ENCODE measurements at regions not wholly inside any gene's neighbourhood (a gene's known extent, or its start where the extent isn't known, plus 50 kb on each side); places are given as distances from the start of the nearest gene placed in this dataset.

GRCh38 chr2:67313536-67313935, 83.6 kb upstream of the ETAA1 start:
- no peak for TF ChIP-seq CTCF (IDR thresholded peaks at IDR 0.05; ENCODE audit: insufficient read depth, low read length)
- no peak for TF ChIP-seq SPI1 (IDR thresholded peaks at IDR 0.05; ENCODE audit: borderline replicate concordance, low read depth)
- no peak for TF ChIP-seq GABPA (IDR thresholded peaks at IDR 0.05; ENCODE audit: low read depth)
- no peak for TF ChIP-seq REST (IDR thresholded peaks at IDR 0.05; ENCODE audit: insufficient replicate concordance, low read depth)
- TF ChIP-seq POLR2AphosphoS5 (IDR thresholded peaks at IDR 0.05; ENCODE audit: low read depth): no peak
- DNase-seq (ENCODE audit: low read depth in 1 of 2, low spot score in 1 of 2): no peak
- no peak overlapping the region for H3K4me3 ChIP-seq (replicated peaks; ENCODE audit: insufficient read depth, low read length)
- peaks cover 6% of the 10 kb centered on the region for H3K27me3 ChIP-seq (ENCODE audit: insufficient read depth, poor library complexity, severe bottlenecking)
- H3K27ac ChIP-seq (replicated peaks): no peak overlapping the region

- no peak for TF ChIP-seq CTCF (IDR thresholded peaks at IDR 0.05; ENCODE audit: insufficient read depth, low read length)
- no peak for TF ChIP-seq SPI1 (IDR thresholded peaks at IDR 0.05; ENCODE audit: borderline replicate concordance, low read depth)
- TF ChIP-seq GABPA (IDR thresholded peaks at IDR 0.05; ENCODE audit: low read depth): no peak
- TF ChIP-seq REST (IDR thresholded peaks at IDR 0.05; ENCODE audit: insufficient replicate concordance, low read depth): no peak
- no peak for TF ChIP-seq POLR2AphosphoS5 (IDR thresholded peaks at IDR 0.05; ENCODE audit: low read depth)
- no peak for DNase-seq (ENCODE audit: low read depth in 1 of 2, low spot score in 1 of 2)
- Histone ChIP-seq H3K27me3 (ENCODE audit: insufficient read depth, poor library complexity, severe bottlenecking) (peaks cover 4% of the 10 kb centered on the region), H3K4me3 (replicated peaks; ENCODE audit: insufficient read depth, low read length) (no peak overlapping the region), H3K27ac (replicated peaks) (no peak overlapping the region)
Measured at GRCh38 chr2:67318031-67318430, 79.1 kb upstream of the ETAA1 start.

GRCh38 chr2:67318563-67318962, 78.6 kb upstream of the ETAA1 start:
- TF ChIP-seq GABPA (IDR thresholded peaks at IDR 0.05; ENCODE audit: low read depth) (no peak), POLR2AphosphoS5 (IDR thresholded peaks at IDR 0.05; ENCODE audit: low read depth) (no peak), REST (IDR thresholded peaks at IDR 0.05; ENCODE audit: insufficient replicate concordance, low read depth) (no peak), CTCF (IDR thresholded peaks at IDR 0.05; ENCODE audit: insufficient read depth, low read length) (no peak), SPI1 (IDR thresholded peaks at IDR 0.05; ENCODE audit: borderline replicate concordance, low read depth) (no peak)
- Histone ChIP-seq H3K27ac (replicated peaks) (no peak overlapping the region), H3K4me3 (replicated peaks; ENCODE audit: insufficient read depth, low read length) (no peak overlapping the region), H3K27me3 (ENCODE audit: insufficient read depth, poor library complexity, severe bottlenecking) (peaks cover 4% of the 10 kb centered on the region)
- no peak for DNase-seq (ENCODE audit: low read depth in 1 of 2, low spot score in 1 of 2)
